SK-N-SH (cell line): ENCODE measurements at regions not wholly inside any gene's neighbourhood (a gene's known extent, or its start where the extent isn't known, plus 50 kb on each side); places are given as distances from the start of the nearest gene placed in this dataset.

Experiments
- EP300 ChIP-seq, 2 experiments: IDR thresholded peaks; 2 replicates each; pipeline versions ENCODE4 v1.4.0 to v1.6.1; 2012; ENCODE audit warnings: borderline replicate concordance in 1 of 2, low read depth in 1 of 2, low read length in 1 of 2
- TF ChIP-seq, protein P1 (sequence below): fragments of 200-600 bp; sonication (generic); IDR thresholded peaks from 2 replicates; pipeline ENCODE4 v1.6.1; 2017; ENCODE audit warnings: antibody characterized with exemption, mild to moderate bottlenecking, moderate library complexity
- TF ChIP-seq, protein P2 (sequence below): fragments of 150-350 bp; IDR thresholded peaks from 2 replicates; pipeline ENCODE4 v1.6.1; 2017; ENCODE audit warnings: antibody characterized with exemption, low read length, low read depth, borderline replicate concordance

DNA sequence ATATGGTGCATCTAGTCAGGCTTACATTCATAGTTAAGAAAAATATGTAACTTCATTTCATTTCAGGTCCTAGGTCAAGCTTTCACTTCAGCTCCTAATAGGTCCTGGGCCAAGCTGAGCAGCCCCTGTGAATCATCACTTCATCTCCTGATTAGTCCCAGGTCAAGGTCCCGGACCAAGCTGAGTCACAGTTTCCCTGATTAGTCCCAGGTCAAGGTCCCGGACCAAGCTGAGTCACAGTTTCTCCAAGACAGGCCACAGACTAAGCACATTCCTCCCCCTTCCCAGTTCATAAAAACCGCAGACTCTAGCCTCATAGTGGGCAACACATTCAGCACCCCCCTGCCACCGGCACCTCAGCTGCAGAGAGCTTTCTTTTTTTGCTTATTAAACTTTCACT is 1331.8 kb downstream of the PCDH19 start:
- no peak for TF ChIP-seq EP300 (IDR thresholded peaks at IDR 0.05; ENCODE audit: borderline replicate concordance in 1 of 2, low read depth in 1 of 2, low read length in 1 of 2)
- TF ChIP-seq, protein P1, sequence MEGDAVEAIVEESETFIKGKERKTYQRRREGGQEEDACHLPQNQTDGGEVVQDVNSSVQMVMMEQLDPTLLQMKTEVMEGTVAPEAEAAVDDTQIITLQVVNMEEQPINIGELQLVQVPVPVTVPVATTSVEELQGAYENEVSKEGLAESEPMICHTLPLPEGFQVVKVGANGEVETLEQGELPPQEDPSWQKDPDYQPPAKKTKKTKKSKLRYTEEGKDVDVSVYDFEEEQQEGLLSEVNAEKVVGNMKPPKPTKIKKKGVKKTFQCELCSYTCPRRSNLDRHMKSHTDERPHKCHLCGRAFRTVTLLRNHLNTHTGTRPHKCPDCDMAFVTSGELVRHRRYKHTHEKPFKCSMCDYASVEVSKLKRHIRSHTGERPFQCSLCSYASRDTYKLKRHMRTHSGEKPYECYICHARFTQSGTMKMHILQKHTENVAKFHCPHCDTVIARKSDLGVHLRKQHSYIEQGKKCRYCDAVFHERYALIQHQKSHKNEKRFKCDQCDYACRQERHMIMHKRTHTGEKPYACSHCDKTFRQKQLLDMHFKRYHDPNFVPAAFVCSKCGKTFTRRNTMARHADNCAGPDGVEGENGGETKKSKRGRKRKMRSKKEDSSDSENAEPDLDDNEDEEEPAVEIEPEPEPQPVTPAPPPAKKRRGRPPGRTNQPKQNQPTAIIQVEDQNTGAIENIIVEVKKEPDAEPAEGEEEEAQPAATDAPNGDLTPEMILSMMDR: no peak
- TF ChIP-seq, protein P2, sequence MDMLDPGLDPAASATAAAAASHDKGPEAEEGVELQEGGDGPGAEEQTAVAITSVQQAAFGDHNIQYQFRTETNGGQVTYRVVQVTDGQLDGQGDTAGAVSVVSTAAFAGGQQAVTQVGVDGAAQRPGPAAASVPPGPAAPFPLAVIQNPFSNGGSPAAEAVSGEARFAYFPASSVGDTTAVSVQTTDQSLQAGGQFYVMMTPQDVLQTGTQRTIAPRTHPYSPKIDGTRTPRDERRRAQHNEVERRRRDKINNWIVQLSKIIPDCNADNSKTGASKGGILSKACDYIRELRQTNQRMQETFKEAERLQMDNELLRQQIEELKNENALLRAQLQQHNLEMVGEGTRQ: no peak
